ENCODE measurements at regions not wholly inside any gene's neighbourhood (a gene's known extent, or its start where the extent isn't known, plus 50 kb on each side); places are given as distances from the start of the nearest gene placed in this dataset.

- no peak overlapping the region for H3K4me2 ChIP-seq (ENCODE audit: low read depth, low read length, poor library complexity, severe bottlenecking)
- TF ChIP-seq EZH2phosphoT487 (IDR thresholded peaks at IDR 0.05; ENCODE audit: borderline replicate concordance): no peak
- TF ChIP-seq, protein P1, sequence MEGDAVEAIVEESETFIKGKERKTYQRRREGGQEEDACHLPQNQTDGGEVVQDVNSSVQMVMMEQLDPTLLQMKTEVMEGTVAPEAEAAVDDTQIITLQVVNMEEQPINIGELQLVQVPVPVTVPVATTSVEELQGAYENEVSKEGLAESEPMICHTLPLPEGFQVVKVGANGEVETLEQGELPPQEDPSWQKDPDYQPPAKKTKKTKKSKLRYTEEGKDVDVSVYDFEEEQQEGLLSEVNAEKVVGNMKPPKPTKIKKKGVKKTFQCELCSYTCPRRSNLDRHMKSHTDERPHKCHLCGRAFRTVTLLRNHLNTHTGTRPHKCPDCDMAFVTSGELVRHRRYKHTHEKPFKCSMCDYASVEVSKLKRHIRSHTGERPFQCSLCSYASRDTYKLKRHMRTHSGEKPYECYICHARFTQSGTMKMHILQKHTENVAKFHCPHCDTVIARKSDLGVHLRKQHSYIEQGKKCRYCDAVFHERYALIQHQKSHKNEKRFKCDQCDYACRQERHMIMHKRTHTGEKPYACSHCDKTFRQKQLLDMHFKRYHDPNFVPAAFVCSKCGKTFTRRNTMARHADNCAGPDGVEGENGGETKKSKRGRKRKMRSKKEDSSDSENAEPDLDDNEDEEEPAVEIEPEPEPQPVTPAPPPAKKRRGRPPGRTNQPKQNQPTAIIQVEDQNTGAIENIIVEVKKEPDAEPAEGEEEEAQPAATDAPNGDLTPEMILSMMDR (conservative IDR thresholded peaks at IDR 0.05; ENCODE audit: low read length): peak; percentile 68
- H3K4me3 ChIP-seq (ENCODE audit: low read length, poor library complexity, severe bottlenecking): no peak overlapping the region
- H2AFZ ChIP-seq (ENCODE audit: low read length): peak overlapping the region; percentile 56; the same call in 1 of the 2 replicates
- no peaks in the 10 kb centered on the region for H3K9me2 ChIP-seq (replicated peaks; ENCODE audit: low read depth, low read length)
- no peaks in the 10 kb centered on the region for H3K4me1 ChIP-seq (ENCODE audit: insufficient read depth, low read length, poor library complexity, severe bottlenecking)
- H3K79me2 ChIP-seq (ENCODE audit: insufficient read depth, low read length): no peaks in the 10 kb centered on the region
- no peak overlapping the region for H3K9ac ChIP-seq (ENCODE audit: low read depth, low read length, poor library complexity, severe bottlenecking)
- H3F3A ChIP-seq (ENCODE audit: low read depth): no peaks in the 10 kb centered on the region
- no peaks in the 10 kb centered on the region for H3K9me3 ChIP-seq (ENCODE audit: insufficient read depth, low read depth, low read length)
- H4K20me1 ChIP-seq (ENCODE audit: insufficient read depth, low read length, poor library complexity, severe bottlenecking): no peaks in the 10 kb centered on the region
- H3K27me3 ChIP-seq (ENCODE audit: insufficient read depth, low read length, poor library complexity, severe bottlenecking): no peaks in the 10 kb centered on the region
- no peaks in the 10 kb centered on the region for H3K36me3 ChIP-seq (ENCODE audit: insufficient read depth, low read length)
These were observed 105.9 kb upstream of the C11orf58 start for GRCh38 chr11:16632295-16633200.

DNA sequence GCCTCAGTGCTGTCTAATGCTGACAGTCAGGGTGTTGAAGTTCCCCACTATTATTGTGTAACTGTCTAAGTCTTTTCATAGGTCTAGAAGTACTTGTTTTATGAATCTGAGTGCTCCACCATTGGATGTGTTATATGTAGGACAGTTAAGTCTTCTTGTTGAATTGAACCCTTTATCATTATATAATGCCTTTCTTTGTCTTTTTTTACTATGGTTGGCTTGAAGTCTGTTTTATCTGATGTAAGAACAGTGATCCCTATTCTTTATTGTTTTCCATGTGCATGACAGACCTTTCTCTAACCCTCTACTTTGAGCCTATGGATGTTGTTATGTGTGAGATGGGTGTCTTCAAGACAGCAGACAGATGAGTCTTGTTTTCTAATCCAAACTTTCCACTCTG lies 107.8 kb upstream of the C11orf58 start:
- Histone ChIP-seq H3K9ac (ENCODE audit: low read depth, low read length, poor library complexity, severe bottlenecking) (no peak overlapping the region), H3K27me3 (ENCODE audit: insufficient read depth, low read length, poor library complexity, severe bottlenecking) (no peaks in the 10 kb centered on the region), H3K4me3 (ENCODE audit: low read length, poor library complexity, severe bottlenecking) (no peak overlapping the region), H3K9me2 (replicated peaks; ENCODE audit: low read depth, low read length) (no peaks in the 10 kb centered on the region), H3K4me1 (ENCODE audit: insufficient read depth, low read length, poor library complexity, severe bottlenecking) (no peaks in the 10 kb centered on the region), H3K4me2 (ENCODE audit: low read depth, low read length, poor library complexity, severe bottlenecking) (no peak overlapping the region), H3K36me3 (ENCODE audit: insufficient read depth, low read length) (no peaks in the 10 kb centered on the region), H3K79me2 (ENCODE audit: insufficient read depth, low read length) (no peaks in the 10 kb centered on the region), H4K20me1 (ENCODE audit: insufficient read depth, low read length, poor library complexity, severe bottlenecking) (no peaks in the 10 kb centered on the region), H2AFZ (ENCODE audit: low read length) (no peak overlapping the region), H3K9me3 (ENCODE audit: insufficient read depth, low read depth, low read length) (no peaks in the 10 kb centered on the region), H3F3A (ENCODE audit: low read depth) (no peaks in the 10 kb centered on the region)
- TF ChIP-seq EZH2phosphoT487 (IDR thresholded peaks at IDR 0.05; ENCODE audit: borderline replicate concordance): no peak
- TF ChIP-seq, protein P1 (conservative IDR thresholded peaks at IDR 0.05; ENCODE audit: low read length): no peak

- no peak overlapping the region for H3K4me3 ChIP-seq (ENCODE audit: low read length, poor library complexity, severe bottlenecking)
- no peak overlapping the region for H3K9ac ChIP-seq (ENCODE audit: low read depth, low read length, poor library complexity, severe bottlenecking)
- no peaks in the 10 kb centered on the region for H3K79me2 ChIP-seq (ENCODE audit: insufficient read depth, low read length)
- H4K20me1 ChIP-seq (ENCODE audit: insufficient read depth, low read length, poor library complexity, severe bottlenecking): no peaks in the 10 kb centered on the region
- no peaks in the 10 kb centered on the region for H3K27me3 ChIP-seq (ENCODE audit: insufficient read depth, low read length, poor library complexity, severe bottlenecking)
- no peaks in the 10 kb centered on the region for H3K9me2 ChIP-seq (replicated peaks; ENCODE audit: low read depth, low read length)
- H3F3A ChIP-seq (ENCODE audit: low read depth): no peaks in the 10 kb centered on the region
- H2AFZ ChIP-seq (ENCODE audit: low read length): no peak overlapping the region
- H3K4me2 ChIP-seq (ENCODE audit: low read depth, low read length, poor library complexity, severe bottlenecking): no peak overlapping the region
- no peaks in the 10 kb centered on the region for H3K9me3 ChIP-seq (ENCODE audit: insufficient read depth, low read depth, low read length)
- TF ChIP-seq, protein P1 (conservative IDR thresholded peaks at IDR 0.05; ENCODE audit: low read length): no peak
- no peak for TF ChIP-seq EZH2phosphoT487 (IDR thresholded peaks at IDR 0.05; ENCODE audit: borderline replicate concordance)
- H3K4me1 ChIP-seq (ENCODE audit: insufficient read depth, low read length, poor library complexity, severe bottlenecking): no peaks in the 10 kb centered on the region
- no peaks in the 10 kb centered on the region for H3K36me3 ChIP-seq (ENCODE audit: insufficient read depth, low read length)
These were observed 120.0 kb upstream of the C11orf58 start for GRCh38 chr11:16618431-16618830.

Measured in Loucy (cell line).